ENCODE measurements at regions not wholly inside any gene's neighbourhood (a gene's known extent, or its start where the extent isn't known, plus 50 kb on each side); places are given as distances from the start of the nearest gene placed in this dataset.

DNA sequence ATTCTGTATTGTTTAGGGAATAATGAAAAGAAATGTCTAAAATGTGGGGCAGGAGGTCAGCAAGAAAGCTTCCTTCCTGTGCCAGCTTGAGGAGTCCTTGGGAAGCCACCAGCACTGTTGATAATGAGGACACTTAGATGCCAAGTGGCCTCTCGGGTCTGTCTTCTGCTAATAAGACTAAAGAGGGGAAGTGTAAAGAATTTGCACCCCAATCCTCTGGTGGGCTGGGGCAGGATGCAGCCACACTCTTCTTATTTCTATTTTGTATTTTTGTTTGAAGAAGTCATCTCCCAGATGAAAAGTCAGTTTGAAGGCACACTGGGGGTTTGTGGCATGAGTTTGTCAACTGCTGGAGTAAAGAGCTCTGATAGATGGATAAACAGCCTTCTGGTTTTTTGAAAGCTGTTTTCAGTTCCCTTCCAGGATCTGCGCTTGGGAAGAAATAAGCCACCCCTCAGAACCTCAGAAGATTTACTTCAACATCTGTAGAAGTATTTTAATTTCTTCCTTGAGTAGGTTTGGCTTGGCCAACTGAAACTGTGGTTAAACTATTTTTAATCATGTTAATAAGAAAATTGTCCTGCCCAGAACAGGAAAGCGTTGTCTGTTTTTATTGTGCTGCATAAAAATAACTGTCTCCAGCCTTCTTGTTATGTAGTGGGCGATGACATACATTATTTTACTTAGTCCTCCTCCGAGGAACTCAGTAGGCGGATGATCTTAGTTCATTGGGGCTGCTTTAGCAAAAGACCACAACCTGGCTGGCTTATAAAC, 128.8 kb upstream of the GPR26 start:
- DNase-seq = no peak

DNA sequence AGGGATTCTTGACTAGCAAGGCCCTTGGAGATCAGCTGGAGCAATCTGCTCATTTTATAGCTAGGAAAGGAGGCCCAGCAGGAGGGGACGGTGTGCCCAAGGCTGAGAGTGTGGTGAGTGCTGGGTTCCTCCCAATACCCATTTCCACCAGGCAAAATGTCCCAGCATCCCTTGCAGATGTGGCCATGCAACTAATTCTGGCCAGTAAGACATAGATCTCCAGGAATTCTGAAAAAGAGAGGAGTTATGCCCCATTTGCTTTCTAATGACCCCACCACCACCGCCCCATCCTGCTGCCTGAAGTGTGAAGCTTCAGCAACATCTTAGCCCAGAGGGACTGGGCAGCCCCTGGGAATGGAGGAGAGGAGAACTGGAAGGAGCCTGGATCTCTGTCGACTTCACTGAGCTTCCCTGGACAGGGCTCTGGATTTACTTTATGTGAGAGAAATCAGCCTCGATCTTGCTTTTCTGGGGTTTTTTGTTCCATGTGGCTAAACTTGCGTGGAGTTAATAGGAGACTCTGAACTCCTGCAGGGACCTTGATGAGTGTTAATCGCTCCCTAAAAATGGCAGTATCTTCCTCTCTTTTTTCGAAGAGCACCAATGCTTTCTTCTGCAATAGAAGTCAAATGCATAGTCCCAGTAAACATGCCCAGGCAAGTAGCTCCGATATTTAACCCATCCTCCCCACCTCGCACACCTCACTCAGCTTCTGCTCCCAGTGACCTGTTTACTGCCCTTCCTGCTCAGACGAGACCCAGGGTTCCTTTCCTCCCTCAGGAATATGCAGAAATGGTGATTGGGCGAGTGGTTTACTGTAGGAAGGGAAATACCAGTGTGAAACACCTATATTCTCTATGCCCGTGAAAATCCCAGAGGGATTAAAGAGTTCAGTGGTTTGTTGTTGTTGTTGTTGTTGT, 127.5 kb upstream of the GPR26 start:
- no peak for DNase-seq

- DNase-seq = no peak
Observed at GRCh38 chr10:123544986-123545385, 121.2 kb upstream of the GPR26 start.

DNA sequence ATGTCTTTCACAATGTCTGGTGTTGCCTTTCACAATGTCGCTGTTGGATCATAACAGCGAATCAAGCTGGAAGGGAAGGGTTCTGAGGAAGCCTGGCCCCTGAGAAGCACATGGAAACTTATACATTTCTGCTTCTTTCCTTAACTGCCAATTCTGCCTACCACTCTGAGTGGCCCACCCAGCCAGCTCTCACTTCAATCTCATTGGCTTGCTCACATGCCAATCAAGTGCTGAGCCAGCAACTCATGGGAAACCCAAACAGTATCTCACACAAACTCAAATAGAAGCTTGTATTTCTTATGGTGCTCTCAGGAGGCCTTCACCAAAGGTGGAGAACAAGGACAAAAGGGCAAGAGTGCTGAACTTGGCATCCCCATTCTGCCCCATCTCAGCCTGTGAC, 117.4 kb upstream of the GPR26 start:
- no peak for DNase-seq

DNA sequence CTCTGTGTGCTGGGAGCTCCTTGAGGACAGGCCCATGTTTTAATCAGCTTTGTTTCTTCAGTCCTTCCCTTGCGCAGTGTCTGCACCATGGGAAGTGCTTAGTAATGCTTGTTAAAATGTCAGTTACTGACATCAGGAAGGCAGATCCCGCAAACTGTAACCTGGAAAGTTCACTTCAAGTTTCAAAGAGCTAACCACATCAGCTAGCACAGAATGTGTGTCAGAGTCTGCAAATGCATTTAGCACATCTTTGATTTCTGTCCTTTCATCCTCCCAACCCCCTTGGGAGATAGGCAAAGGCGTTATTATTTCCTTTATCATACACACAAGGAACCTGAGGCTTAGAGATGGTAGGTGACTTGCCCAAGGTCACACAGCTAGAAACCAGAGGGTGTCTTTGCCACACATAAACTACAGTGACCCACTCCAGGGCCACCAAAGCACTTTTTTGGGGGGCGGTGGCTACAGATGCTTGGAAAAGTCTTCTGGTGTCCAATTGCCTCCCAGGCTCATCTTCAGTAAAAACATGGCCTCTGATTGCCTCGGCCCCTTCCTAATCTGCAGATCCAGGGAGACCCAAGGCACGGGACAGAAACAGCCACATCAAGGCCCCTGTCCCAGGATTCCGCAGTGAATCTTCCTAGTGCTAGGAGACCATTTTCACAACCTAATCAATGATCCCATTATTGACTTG, 116.2 kb upstream of the GPR26 start:
- no peak for DNase-seq

GRCh38 chr10:123550675-123551096, 115.5 kb upstream of the GPR26 start:
- DNase-seq = no peak

- DNase-seq = no peak
Observed at GRCh38 chr10:123551259-123551658, 114.9 kb upstream of the GPR26 start.

DNA sequence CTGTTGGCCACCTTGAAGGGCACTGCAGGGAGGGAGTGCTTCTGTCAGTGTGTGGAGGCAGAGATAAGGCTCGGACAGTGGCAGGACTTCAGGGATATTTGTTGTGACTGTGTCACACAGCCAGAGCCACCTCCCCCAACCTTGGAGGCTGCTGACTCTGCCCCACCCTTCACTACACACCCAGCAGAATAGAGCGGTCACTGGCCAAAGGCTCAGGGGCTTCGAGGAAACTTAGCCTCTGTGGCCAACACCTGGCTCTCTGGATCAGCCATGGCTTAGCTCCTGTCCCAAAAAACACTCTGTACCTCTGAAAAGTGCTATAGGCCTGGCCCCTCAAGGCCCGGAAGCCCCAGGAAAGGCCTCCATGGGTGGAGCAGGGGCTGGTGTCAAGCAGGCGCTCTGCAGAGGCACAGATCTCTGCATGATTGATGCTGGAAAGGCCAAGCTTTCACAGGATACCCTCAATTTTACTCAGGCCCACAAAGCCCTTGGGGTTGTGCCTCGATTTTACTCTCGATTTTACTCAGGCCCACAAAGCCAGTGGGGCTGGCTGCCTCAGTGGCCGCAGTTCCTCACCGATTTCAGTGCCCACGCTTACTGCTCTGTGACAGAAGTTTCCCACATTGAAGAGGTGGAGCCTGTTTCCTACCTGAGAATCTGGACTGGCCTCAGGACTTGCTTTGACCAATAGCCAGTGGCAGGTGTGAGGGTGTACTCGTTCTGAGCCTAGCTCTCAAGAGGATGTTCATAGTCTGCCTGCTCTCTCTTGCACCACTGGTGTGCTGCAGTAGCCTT, 113.2 kb upstream of the GPR26 start:
- DNase-seq = no peak

GRCh38 chr10:123553810-123554430, 112.2 kb upstream of the GPR26 start:
- no peak for DNase-seq

GRCh38 chr10:123554656-123555055, 111.5 kb upstream of the GPR26 start:
- no peak for DNase-seq

GRCh38 chr10:123555616-123556015, 110.5 kb upstream of the GPR26 start:
- no peak for DNase-seq

DNA sequence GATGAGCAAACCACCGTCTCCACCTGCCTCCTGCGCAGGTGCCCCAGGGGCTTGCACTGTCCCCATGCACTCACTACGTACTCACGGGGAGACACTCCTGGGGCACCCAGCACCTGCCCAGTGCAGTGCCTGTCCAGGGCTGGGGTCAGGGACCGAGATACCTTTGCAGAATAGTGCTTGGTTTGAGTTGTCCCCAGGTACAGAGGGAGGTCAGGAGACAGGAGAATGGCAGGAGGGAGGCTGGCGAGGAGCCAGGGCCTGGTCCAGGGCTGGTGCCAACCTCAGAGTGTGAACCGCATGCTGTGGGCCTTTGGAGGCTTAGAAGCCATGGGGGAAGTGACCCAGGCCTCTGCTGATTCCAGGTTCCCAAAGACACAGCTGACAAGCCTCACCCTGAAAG, 110.1 kb upstream of the GPR26 start:
- DNase-seq = no peak

GRCh38 chr10:123556736-123557135, 109.4 kb upstream of the GPR26 start:
- no peak for DNase-seq

GRCh38 chr10:123557366-123558108, 108.6 kb upstream of the GPR26 start:
- DNase-seq = no peak

- no peak for DNase-seq
Observed at GRCh38 chr10:123558651-123559050, 107.5 kb upstream of the GPR26 start.

DNA sequence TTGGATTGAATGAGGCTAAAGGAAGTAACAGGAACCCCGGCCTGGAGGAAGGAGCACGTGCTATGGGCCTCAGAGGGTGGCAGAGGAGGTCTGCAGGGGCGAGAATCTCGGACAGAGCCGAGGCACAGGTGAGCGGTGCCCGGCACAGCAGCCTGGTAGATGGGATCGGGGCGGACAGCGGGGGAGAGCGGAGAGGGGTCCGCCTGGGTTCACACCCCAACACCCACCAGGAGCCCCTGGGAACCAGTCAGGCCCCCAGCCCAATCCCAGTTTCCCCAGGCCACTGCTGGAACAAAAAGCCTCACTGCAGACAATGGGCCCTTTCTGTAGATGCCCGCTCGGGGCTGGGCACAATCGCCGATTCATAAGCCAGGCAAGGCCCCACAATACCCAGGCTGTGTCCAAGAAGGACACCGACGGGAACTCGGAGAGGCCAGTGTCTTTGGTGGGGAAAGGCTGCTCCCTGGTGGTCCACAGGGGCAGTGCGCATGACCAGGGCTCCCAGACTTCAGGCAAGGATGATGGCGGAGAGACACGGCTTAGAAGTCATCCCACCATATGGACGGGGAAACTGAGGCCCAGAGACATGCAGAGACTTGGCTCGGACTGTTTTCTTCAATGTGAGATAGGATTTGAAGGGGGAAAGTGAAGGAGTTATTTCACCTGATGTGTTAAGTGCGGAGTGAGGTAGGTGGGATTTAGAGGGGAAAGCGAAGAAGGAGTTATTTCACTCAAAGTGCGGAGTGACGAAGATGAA, 106.9 kb upstream of the GPR26 start:
- DNase-seq = peak; percentile 52 to 71

DNA sequence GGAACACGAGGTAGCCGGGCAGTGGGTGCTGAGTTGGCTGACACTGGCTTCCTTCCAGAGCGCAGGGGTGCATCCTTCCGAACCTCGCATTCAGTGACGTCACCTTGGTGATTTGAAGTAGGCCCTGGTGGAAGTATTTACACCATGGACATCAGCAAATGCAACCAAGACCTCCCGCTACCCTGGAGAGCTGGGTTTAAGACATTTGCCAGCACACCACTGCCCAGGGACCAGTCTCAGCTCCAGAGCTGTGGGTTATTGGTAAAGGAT, 106.4 kb upstream of the GPR26 start:
- DNase-seq = no peak

GRCh38 chr10:123560301-123561140, 105.6 kb upstream of the GPR26 start:
- no peak for DNase-seq

- DNase-seq = no peak
Observed at GRCh38 chr10:123561141-123561440, 105.1 kb upstream of the GPR26 start.

DNA sequence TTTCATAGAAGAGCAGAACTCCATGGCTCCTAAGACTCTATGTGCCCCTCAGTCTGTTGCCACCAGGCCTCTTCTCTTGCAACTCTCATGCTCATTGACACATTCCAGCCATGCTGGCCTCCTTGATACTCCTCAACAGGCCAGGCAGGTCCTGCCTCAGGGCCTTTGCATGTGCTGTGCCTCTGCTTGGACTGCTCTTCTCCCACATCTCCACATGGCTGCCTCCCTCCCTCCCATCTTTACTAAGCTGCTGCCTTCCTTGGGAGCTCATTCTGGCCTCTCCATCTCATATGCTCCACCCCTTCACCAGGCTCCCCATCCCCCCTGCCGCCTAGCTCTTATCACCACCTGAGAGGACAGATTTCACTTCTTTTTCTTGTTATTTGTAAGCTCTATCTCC, 103.8 kb upstream of the GPR26 start:
- no peak for DNase-seq

Measured in activated CD4-positive, alpha-beta T cell treated with anti-CD3 and anti-CD28 coated beads for 4 hours (primary cell).